HEK293T (cell line): ENCODE measurements at regions not wholly inside any gene's neighbourhood (a gene's known extent, or its start where the extent isn't known, plus 50 kb on each side); places are given as distances from the start of the nearest gene placed in this dataset.

Source experiments
- ARNT ChIP-seq: fragments of 450-650 bp; IDR thresholded peaks from 2 replicates; pipeline ENCODE4 v1.6.1; 2017; ENCODE audit warnings: mild to moderate bottlenecking
- ELF4 ChIP-seq: fragments of 450-650 bp; IDR thresholded peaks from 2 replicates; pipeline ENCODE4 v1.6.1; 2017; ENCODE audit warnings: antibody characterized with exemption
- FOXA1 ChIP-seq: fragments of 450-650 bp; IDR thresholded peaks from 2 replicates; pipeline ENCODE4 v1.6.1; 2016; ENCODE audit warnings: mild to moderate bottlenecking
- FOXK2 ChIP-seq: fragments of 450-650 bp; IDR thresholded peaks from 2 replicates; pipeline ENCODE4 v1.6.1; 2016; ENCODE audit warnings: mild to moderate bottlenecking
- FOXM1 ChIP-seq: fragments of 450-650 bp; IDR thresholded peaks from 2 replicates; pipeline ENCODE4 v1.6.1; 2017; ENCODE audit warnings: mild to moderate bottlenecking, borderline replicate concordance
- HDGF ChIP-seq: fragments of 450-650 bp; IDR thresholded peaks from 2 replicates; pipeline ENCODE4 v1.6.1; 2017; ENCODE audit warnings: antibody characterized with exemption, borderline replicate concordance
- NFRKB ChIP-seq: fragments of 450-650 bp; IDR thresholded peaks from 2 replicates; pipeline ENCODE4 v1.6.1; 2016; ENCODE audit warnings: mild to moderate bottlenecking, moderate library complexity
- SP1 ChIP-seq: fragments of 450-650 bp; IDR thresholded peaks from 2 replicates; pipeline ENCODE4 v1.6.1; 2017
- ZNF384 ChIP-seq: fragments of 450-650 bp; IDR thresholded peaks from 2 replicates; pipeline ENCODE4 v1.6.1; 2016
- TF ChIP-seq, protein P1 (sequence below): fragments of 450-650 bp; IDR thresholded peaks from 2 replicates; pipeline ENCODE4 v1.6.1; 2016

- TF ChIP-seq FOXM1 (no peak), ARNT (no peak), NFRKB (no peak), SP1 (no peak), ZNF384 (no peak), ELF4 (no peak), HDGF (no peak), FOXA1 (no peak), FOXK2 (no peak)
- TF ChIP-seq, protein P1, sequence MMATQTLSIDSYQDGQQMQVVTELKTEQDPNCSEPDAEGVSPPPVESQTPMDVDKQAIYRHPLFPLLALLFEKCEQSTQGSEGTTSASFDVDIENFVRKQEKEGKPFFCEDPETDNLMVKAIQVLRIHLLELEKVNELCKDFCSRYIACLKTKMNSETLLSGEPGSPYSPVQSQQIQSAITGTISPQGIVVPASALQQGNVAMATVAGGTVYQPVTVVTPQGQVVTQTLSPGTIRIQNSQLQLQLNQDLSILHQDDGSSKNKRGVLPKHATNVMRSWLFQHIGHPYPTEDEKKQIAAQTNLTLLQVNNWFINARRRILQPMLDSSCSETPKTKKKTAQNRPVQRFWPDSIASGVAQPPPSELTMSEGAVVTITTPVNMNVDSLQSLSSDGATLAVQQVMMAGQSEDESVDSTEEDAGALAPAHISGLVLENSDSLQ = no peak
Measured at GRCh38 chr1:187961895-187962294, 1133.1 kb downstream of the PLA2G4A start.
